ENCODE measurements at regions not wholly inside any gene's neighbourhood (a gene's known extent, or its start where the extent isn't known, plus 50 kb on each side); places are given as distances from the start of the nearest gene placed in this dataset.
"Not testable (repeated sequence)": the region's sequence is repeated elsewhere in the genome, so short reads cannot be mapped to it uniquely, and the experiment has no call there.

DNA sequence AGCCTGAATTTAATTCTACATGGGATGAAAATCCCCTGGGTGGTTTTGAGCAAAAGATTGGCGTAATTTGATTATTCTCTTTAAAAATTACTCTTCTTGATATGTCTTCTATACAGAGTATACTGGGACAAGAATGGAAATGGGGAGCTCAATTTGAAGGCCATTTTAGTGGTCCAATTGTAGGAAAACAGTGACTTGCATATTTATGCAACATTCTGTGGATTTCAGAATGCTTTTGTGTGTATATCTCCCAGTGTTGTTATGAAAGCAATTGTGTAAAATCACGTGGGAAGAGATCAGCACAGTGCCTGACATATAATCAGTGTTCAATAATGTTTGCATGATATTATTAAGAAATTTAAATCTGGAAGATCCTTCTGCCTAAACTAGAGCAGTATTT, 575.9 kb upstream of the PBX1 start:
- no peak overlapping the region for H3K4me3 ChIP-seq (ENCODE audit: low read depth, low read length)
- no peaks in the 10 kb centered on the region for H3K27me3 ChIP-seq (replicated peaks; ENCODE audit: control insufficient read depth, insufficient read depth, low read length)
- H3K4me1 ChIP-seq: no peaks in the 10 kb centered on the region
- ChIA-PET CTCF (no interaction called here), POLR2A (no interaction called here)
- H3K27ac Mint-ChIP-seq (ENCODE audit: unreplicated experiment): no peak overlapping the region
- no TSS peak for BruUV-seq (replicated peaks)
- H3K36me3 Mint-ChIP-seq (ENCODE audit: insufficient read depth, unreplicated experiment): no peaks in the 10 kb centered on the region
- no peaks in the 10 kb centered on the region for H3K36me3 ChIP-seq (ENCODE audit: control insufficient read depth, insufficient read depth, low read length)
- peaks cover 3% of the 10 kb centered on the region for H3K27me3 Mint-ChIP-seq (ENCODE audit: insufficient read depth, unreplicated experiment)
- H3K4me1 Mint-ChIP-seq (ENCODE audit: low read depth, unreplicated experiment): no peaks in the 10 kb centered on the region
- no peaks in the 10 kb centered on the region for H3K9me3 ChIP-seq
- no peak for DNase-seq
- intact Hi-C loops (cut with micrococcal nuclease; ENCODE audit: unreplicated experiment): no loop called here
- H3K9me3 Mint-ChIP-seq (ENCODE audit: unreplicated experiment): no peaks in the 10 kb centered on the region
- no peak overlapping the region for H3K4me3 Mint-ChIP-seq (ENCODE audit: unreplicated experiment)
- TF ChIP-seq, protein P1, sequence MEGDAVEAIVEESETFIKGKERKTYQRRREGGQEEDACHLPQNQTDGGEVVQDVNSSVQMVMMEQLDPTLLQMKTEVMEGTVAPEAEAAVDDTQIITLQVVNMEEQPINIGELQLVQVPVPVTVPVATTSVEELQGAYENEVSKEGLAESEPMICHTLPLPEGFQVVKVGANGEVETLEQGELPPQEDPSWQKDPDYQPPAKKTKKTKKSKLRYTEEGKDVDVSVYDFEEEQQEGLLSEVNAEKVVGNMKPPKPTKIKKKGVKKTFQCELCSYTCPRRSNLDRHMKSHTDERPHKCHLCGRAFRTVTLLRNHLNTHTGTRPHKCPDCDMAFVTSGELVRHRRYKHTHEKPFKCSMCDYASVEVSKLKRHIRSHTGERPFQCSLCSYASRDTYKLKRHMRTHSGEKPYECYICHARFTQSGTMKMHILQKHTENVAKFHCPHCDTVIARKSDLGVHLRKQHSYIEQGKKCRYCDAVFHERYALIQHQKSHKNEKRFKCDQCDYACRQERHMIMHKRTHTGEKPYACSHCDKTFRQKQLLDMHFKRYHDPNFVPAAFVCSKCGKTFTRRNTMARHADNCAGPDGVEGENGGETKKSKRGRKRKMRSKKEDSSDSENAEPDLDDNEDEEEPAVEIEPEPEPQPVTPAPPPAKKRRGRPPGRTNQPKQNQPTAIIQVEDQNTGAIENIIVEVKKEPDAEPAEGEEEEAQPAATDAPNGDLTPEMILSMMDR (IDR thresholded peaks at IDR 0.05; ENCODE audit: insufficient read depth in 1 of 2, low read depth in 1 of 2, low read length in 1 of 2, severe bottlenecking in 1 of 2, unreplicated experiment in 1 of 2): no peak

DNA sequence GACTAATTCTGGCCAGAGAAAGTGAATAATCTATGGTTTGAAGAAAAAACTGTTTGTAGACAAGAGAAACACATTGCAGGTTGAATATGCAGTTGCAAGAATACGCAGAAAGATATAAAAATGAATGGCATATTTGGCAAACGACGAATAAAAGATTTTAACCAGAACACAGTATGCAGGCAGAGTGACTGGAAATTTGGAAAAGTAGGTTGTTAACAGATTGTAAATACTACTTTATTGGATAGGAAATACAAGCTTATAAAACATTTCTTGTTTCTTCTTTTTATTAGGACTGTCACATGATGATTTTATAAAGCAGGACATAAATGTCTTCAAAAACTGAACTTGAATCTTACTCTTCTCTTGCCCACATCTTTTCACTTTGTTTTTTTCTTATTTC, 573.3 kb upstream of the PBX1 start:
- Mint-ChIP-seq H3K36me3 (ENCODE audit: insufficient read depth, unreplicated experiment) (no peaks in the 10 kb centered on the region), H3K27ac (ENCODE audit: unreplicated experiment) (no peak overlapping the region), H3K4me3 (ENCODE audit: unreplicated experiment) (no peak overlapping the region), H3K9me3 (ENCODE audit: unreplicated experiment) (no peaks in the 10 kb centered on the region), H3K27me3 (ENCODE audit: insufficient read depth, unreplicated experiment) (peaks cover 3% of the 10 kb centered on the region), H3K4me1 (ENCODE audit: low read depth, unreplicated experiment) (no peaks in the 10 kb centered on the region)
- ChIA-PET CTCF (no interaction called here), POLR2A (no interaction called here)
- TF ChIP-seq, protein P1 (IDR thresholded peaks at IDR 0.05; ENCODE audit: insufficient read depth in 1 of 2, low read depth in 1 of 2, low read length in 1 of 2, severe bottlenecking in 1 of 2, unreplicated experiment in 1 of 2): no peak
- Histone ChIP-seq H3K36me3 (ENCODE audit: control insufficient read depth, insufficient read depth, low read length) (no peaks in the 10 kb centered on the region), H3K27me3 (replicated peaks; ENCODE audit: control insufficient read depth, insufficient read depth, low read length) (no peaks in the 10 kb centered on the region), H3K4me1 (no peaks in the 10 kb centered on the region), H3K4me3 (ENCODE audit: low read depth, low read length) (no peak overlapping the region), H3K9me3 (no peaks in the 10 kb centered on the region)
- DNase-seq: no peak
- no TSS peak for BruUV-seq (replicated peaks)
- intact Hi-C loops (cut with micrococcal nuclease; ENCODE audit: unreplicated experiment): no loop called here

DNA sequence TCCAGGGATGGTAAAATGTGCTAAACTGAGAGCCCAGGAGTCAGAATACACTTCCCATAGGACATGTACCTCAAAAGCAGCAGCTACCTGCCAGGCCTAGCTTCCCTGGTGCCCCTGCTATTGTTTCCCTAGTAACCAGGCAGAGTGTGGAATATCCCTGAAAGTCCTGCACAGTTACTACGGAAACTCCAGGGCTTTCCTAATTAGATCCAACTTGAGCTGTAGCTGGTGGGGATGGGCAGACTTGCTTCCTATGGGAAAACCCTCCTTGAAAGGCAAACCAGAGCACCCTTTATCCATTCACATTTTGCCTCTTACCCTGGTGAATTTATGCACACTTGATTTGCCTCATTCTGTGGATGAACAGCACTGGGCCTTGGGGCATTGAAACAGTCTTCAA, 559.9 kb upstream of the PBX1 start:
- ChIA-PET POLR2A (no interaction called here), CTCF (no interaction called here)
- DNase-seq: no peak
- Histone ChIP-seq H3K4me1 (no peaks in the 10 kb centered on the region), H3K27me3 (replicated peaks; ENCODE audit: control insufficient read depth, insufficient read depth, low read length) (no peaks in the 10 kb centered on the region), H3K4me3 (ENCODE audit: low read depth, low read length) (no peak overlapping the region), H3K36me3 (ENCODE audit: control insufficient read depth, insufficient read depth, low read length) (no peaks in the 10 kb centered on the region), H3K9me3 (no peaks in the 10 kb centered on the region; the same call in 1 of the 2 replicates)
- H3K27ac Mint-ChIP-seq (ENCODE audit: unreplicated experiment): no peak overlapping the region
- H3K27me3 Mint-ChIP-seq (ENCODE audit: insufficient read depth, unreplicated experiment): peaks cover 3% of the 10 kb centered on the region
- no peaks in the 10 kb centered on the region for H3K4me1 Mint-ChIP-seq (ENCODE audit: low read depth, unreplicated experiment)
- TF ChIP-seq, protein P1 (IDR thresholded peaks at IDR 0.05; ENCODE audit: insufficient read depth in 1 of 2, low read depth in 1 of 2, low read length in 1 of 2, severe bottlenecking in 1 of 2, unreplicated experiment in 1 of 2): no peak
- no peaks in the 10 kb centered on the region for H3K36me3 Mint-ChIP-seq (ENCODE audit: insufficient read depth, unreplicated experiment)
- intact Hi-C loops (cut with micrococcal nuclease; ENCODE audit: unreplicated experiment): no loop called here
- no peaks in the 10 kb centered on the region for H3K9me3 Mint-ChIP-seq (ENCODE audit: unreplicated experiment)
- H3K4me3 Mint-ChIP-seq (ENCODE audit: unreplicated experiment): no peak overlapping the region
- BruUV-seq (replicated peaks): no TSS peak

DNA sequence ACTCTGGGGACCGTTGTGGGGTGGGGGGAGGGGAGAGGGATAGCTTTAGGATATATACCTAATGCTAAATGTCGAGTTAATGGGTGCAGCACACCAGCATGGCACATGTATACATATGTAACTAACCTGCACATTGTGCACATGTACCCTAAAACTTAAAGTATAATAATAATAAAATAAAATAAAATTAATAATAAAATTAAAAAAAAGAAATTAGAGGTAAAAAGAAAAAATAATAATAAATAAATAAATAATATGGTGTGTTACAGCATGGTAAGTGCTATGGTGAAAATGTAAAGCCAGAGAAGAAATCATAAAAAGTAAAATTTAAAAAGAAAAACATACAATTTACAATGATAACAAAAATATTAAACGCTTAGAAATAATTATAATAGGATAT, 552.8 kb upstream of the PBX1 start:
- H3K27ac Mint-ChIP-seq (ENCODE audit: unreplicated experiment); H3K4me1 Mint-ChIP-seq (ENCODE audit: low read depth, unreplicated experiment); DNase-seq; BruUV-seq (replicated peaks); H3K9me3 Mint-ChIP-seq (ENCODE audit: unreplicated experiment); intact Hi-C loops (cut with micrococcal nuclease; ENCODE audit: unreplicated experiment); POLR2A ChIA-PET; H3K36me3 Mint-ChIP-seq (ENCODE audit: insufficient read depth, unreplicated experiment); H3K36me3 ChIP-seq (ENCODE audit: control insufficient read depth, insufficient read depth, low read length); CTCF ChIA-PET; H3K4me1 ChIP-seq; H3K27me3 Mint-ChIP-seq (ENCODE audit: insufficient read depth, unreplicated experiment); H3K4me3 ChIP-seq (ENCODE audit: low read depth, low read length); H3K9me3 ChIP-seq; H3K27me3 ChIP-seq (replicated peaks; ENCODE audit: control insufficient read depth, insufficient read depth, low read length); H3K4me3 Mint-ChIP-seq (ENCODE audit: unreplicated experiment): not testable (repeated sequence)
